PC-9 (cell line): ENCODE measurements at regions not wholly inside any gene's neighbourhood (a gene's known extent, or its start where the extent isn't known, plus 50 kb on each side); places are given as distances from the start of the nearest gene placed in this dataset.

Source experiments
- EZH2 ChIP-seq: fragments of 200-600 bp; sonication (generic); IDR thresholded peaks from 2 replicates; pipeline ENCODE4 v1.8.0; 2017; ENCODE audit warnings: antibody characterized with exemption, low read depth
- TF ChIP-seq, protein P1 (sequence below): fragments of 200-600 bp; sonication (generic); conservative IDR thresholded peaks from 2 replicates; pipeline ENCODE4 v1.6.1; 2017; ENCODE audit warnings: mixed run types, antibody characterized with exemption, mild to moderate bottlenecking, moderate library complexity

DNA sequence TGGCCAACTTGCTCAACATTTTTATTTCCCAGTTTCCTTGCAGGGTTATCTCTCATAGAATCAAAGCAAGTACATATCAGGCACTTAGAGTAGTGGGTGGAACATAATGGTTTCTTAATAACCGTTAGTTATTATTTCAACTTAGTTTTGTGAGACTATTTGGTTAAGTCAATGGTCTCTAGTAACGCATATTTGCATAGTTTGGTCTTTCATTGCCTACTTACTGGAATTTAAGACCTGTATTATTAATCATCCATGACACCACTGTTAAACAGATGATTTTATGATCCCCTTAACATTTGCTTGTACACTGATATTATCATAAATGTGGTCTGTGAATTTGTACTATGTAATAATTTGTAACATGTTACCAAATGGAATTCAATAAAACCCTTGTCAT lies 70.9 kb upstream of the SMIM31 start:
- TF ChIP-seq, protein P1, sequence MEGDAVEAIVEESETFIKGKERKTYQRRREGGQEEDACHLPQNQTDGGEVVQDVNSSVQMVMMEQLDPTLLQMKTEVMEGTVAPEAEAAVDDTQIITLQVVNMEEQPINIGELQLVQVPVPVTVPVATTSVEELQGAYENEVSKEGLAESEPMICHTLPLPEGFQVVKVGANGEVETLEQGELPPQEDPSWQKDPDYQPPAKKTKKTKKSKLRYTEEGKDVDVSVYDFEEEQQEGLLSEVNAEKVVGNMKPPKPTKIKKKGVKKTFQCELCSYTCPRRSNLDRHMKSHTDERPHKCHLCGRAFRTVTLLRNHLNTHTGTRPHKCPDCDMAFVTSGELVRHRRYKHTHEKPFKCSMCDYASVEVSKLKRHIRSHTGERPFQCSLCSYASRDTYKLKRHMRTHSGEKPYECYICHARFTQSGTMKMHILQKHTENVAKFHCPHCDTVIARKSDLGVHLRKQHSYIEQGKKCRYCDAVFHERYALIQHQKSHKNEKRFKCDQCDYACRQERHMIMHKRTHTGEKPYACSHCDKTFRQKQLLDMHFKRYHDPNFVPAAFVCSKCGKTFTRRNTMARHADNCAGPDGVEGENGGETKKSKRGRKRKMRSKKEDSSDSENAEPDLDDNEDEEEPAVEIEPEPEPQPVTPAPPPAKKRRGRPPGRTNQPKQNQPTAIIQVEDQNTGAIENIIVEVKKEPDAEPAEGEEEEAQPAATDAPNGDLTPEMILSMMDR = no peak
- TF ChIP-seq EZH2 = no peak
